Stomach (tissue), 8 donors: ENCODE measurements at regions not wholly inside any gene's neighbourhood (a gene's known extent, or its start where the extent isn't known, plus 50 kb on each side); places are given as distances from the start of the nearest gene placed in this dataset.

ENCODE experiments used
- DNase-seq, 2 donors: peaks; one replicate each; pipeline versions ENCODE4 v3.0.0 to v3.0.0-alpha.2; 2013 to 2019
- H3K27ac ChIP-seq, 5 donors: fragments of 200-600 bp in 4 of 5; sonication (generic) in 4 of 5; one replicate each; pipeline ENCODE4 v1.5.1; 2013 to 2019; ENCODE audit warnings: mild to moderate bottlenecking in 1 of 5, moderate library complexity in 1 of 5
- H3K27me3 ChIP-seq, 3 donors: fragments of 200-600 bp; sonication (generic); one replicate each; pipeline ENCODE4 v1.5.1; 2017 to 2019; ENCODE audit warnings: mixed run types in 1 of 3
- H3K36me3 ChIP-seq, 4 donors: fragments of 200-600 bp; sonication (generic); 1 replicate in 3 of 4; 2 replicates in 1 of 4; pipeline ENCODE4 v1.5.1; 2016 to 2019
- H3K4me1 ChIP-seq, 4 donors: fragments of 200-600 bp; sonication (generic); one replicate each; pipeline ENCODE4 v1.5.1; 2016 to 2019
- H3K4me3 ChIP-seq, 4 donors: fragments of 200-600 bp; sonication (generic) in 3 of 4; one replicate each; pipeline ENCODE4 v1.5.1; 2016 to 2019; ENCODE audit warnings: mild to moderate bottlenecking in 1 of 4
- H3K9me3 ChIP-seq, 4 donors: fragments of 200-600 bp; sonication (generic); one replicate each; pipeline ENCODE4 v1.5.1; 2016 to 2019
- CTCF ChIP-seq, 7 experiments: fragments of 450-650 bp in 4 of 7; fragments of 200-600 bp in 3 of 7; sonication (generic) in 3 of 7; IDR thresholded peaks; one replicate each; pipeline ENCODE4 v1.5.1; 2016 to 2019; ENCODE audit warnings: antibody characterized with exemption in 7 of 7, control low read depth in 2 of 7, mild to moderate bottlenecking in 1 of 7
- EP300 ChIP-seq: sonication (generic); formaldehyde crosslinking; IDR thresholded peaks from one replicate; pipeline ENCODE4 v1.6.1; 2017; ENCODE audit warnings: antibody characterized with exemption
- POLR2A ChIP-seq, 4 donors: fragments of 450-650 bp; IDR thresholded peaks; one replicate each; pipeline ENCODE4 v1.6.1; 2016; ENCODE audit warnings: antibody characterized with exemption in 4 of 4, control low read depth in 2 of 4, mild to moderate bottlenecking in 1 of 4, moderate library complexity in 1 of 4
- POLR2AphosphoS5 ChIP-seq, 3 donors: sonication (generic); formaldehyde crosslinking; IDR thresholded peaks; one replicate each; pipeline ENCODE4 v1.6.1; 2016; ENCODE audit warnings: antibody characterized with exemption in 3 of 3
- WGBS, 5 donors: extraction: QIAGEN DNeasy Blood & Tissue Kit in 3 of 5; methylation state at CpG; one replicate each; pipeline versions ENCODE4 v1.1.5 to v1.1.7; 2013 to 2018; 5-methylcytosine and 5-hydroxymethylcytosine counted together
- intact Hi-C: fragments of 100-400 bp; cut with DNase I; formaldehyde crosslinking; loops from one replicate; pipeline ENCODE4 v1.15.1; 2023; ENCODE audit warnings: low total_unique reads
- donor health status: healthy with polysubstance abuse.
- donor health status: Bipolar disorder and iron deficiency.
- donor health status: healthy.

DNA sequence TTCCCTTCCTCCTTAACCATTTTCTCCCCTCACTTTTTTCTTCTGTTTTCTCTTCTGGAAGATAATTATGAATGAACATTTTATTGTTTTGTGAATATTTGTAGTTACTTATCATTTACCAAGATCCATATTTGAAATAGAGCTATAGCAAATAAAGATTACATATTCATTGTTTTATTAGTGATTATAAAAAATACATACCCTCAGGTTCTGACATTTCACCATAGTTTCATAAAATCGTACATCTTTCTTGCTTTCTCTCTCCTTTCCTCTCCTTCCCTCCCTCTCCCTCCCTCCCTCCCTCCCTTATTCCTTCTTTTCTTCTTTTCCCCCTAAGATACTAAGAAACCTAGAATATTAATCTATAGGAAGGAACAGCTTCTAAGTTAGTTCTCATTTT is 410.9 kb upstream of the GOLIM4 start:
- Histone ChIP-seq H3K4me3 (no peak overlapping the region), H3K36me3 (no peaks in the 10 kb centered on the region), H3K4me1 (no peaks in the 10 kb centered on the region), H3K27me3 (no peaks in the 10 kb centered on the region), H3K9me3 (no peaks in the 10 kb centered on the region), H3K27ac (no peak overlapping the region)
- no peak for TF ChIP-seq EP300
- no peak for TF ChIP-seq POLR2AphosphoS5 (IDR thresholded peaks at IDR 0.05)
- TF ChIP-seq CTCF (IDR thresholded peaks at IDR 0.05) = no peak
- TF ChIP-seq POLR2A (IDR thresholded peaks at IDR 0.05) = no peak
- no peak for DNase-seq
- 21 to 38% (median 38%) methylated on average over 1 of the region's 1 CpG for WGBS, 5 donors
- intact Hi-C loops = no loop called here

DNA sequence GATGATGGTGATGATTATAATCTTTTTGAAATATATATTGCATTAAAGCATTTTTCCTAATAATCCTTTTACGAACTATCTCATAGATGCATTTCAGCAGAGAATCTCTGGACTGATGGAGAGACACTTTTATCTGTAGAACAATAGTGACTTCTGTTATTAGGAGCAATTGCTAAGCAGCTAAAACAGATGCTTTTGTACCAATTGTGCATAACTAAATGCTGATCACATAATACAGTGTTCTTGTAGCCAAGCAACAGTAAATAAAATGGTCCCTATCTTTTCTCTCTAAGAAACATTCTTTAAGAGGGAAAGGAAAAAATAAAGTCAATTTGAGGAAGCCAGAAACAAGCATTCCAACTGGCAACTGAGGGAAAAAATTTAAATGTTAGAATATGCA is 405.8 kb upstream of the GOLIM4 start:
- H3K9me3 ChIP-seq = no peaks in the 10 kb centered on the region
- no peaks in the 10 kb centered on the region for H3K4me1 ChIP-seq
- TF ChIP-seq CTCF (IDR thresholded peaks at IDR 0.05) (no peak), POLR2A (IDR thresholded peaks at IDR 0.05) (no peak)
- H3K27me3 ChIP-seq = no peaks in the 10 kb centered on the region
- peak in 1 of 2 donors; percentile 33 for DNase-seq
- WGBS, 5 donors = 73 to 91% (median 88%) methylated on average over 1 of the region's 1 CpG
- H3K4me3 ChIP-seq = no peak overlapping the region
- no peak overlapping the region for H3K27ac ChIP-seq
- intact Hi-C loops = no loop called here
- H3K36me3 ChIP-seq = no peaks in the 10 kb centered on the region

DNA sequence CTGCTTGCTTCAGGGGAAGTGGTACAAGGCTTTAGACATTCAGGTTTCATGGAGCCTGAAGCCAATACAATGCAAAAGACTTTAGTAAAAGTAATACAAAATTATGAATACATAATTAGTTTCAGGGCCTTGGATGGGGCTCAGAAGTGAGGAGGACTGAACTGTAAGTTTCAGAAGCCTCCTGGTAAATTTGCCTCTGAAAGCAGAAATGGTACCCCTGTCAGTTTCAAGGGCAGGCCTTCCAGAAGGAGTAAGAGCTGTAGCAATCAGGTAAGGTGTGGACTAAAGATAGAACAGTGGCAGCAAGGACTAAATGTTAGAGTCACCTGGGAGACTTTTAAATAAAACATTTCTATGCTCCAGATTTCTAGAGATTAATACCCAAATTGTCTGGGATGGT is 402.5 kb upstream of the GOLIM4 start:
- Histone ChIP-seq H3K27me3 (no peaks in the 10 kb centered on the region), H3K9me3 (no peaks in the 10 kb centered on the region), H3K4me1 (no peaks in the 10 kb centered on the region), H3K36me3 (no peaks in the 10 kb centered on the region), H3K27ac (no peak overlapping the region), H3K4me3 (no peak overlapping the region)
- TF ChIP-seq POLR2A (IDR thresholded peaks at IDR 0.05) = no peak
- no peak for TF ChIP-seq CTCF (IDR thresholded peaks at IDR 0.05)
- no peak for TF ChIP-seq POLR2AphosphoS5 (IDR thresholded peaks at IDR 0.05)
- TF ChIP-seq EP300 = no peak
- no peak for DNase-seq
- intact Hi-C loops = no loop called here

DNA sequence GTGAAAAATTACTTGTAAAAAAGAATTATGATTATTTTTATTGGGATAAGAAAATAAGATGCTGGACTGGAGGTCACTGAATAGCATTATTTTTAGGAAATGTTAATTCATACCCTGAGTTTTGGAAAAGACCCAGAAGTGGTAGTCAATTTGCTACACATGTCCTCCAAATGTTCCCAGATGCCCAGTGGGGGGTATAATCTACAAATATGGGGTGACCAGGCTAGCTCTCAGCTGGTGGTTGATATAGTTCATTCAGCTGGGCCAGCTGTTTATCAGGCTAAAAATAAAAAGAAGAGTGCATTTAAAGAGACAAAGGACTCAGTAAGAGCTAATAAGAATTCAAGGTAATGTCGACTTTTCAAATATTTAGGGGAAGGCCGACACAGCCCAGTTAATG is 402.0 kb upstream of the GOLIM4 start:
- H3K4me3 ChIP-seq = no peak overlapping the region
- H3K36me3 ChIP-seq = no peaks in the 10 kb centered on the region
- 27 to 94% (median 87%) methylated on average over 2 of the region's 2 CpGs for WGBS, 5 donors
- no peaks in the 10 kb centered on the region for H3K27me3 ChIP-seq
- no peaks in the 10 kb centered on the region for H3K9me3 ChIP-seq
- H3K4me1 ChIP-seq = no peaks in the 10 kb centered on the region
- DNase-seq = no peak
- intact Hi-C loops = no loop called here
- TF ChIP-seq CTCF (IDR thresholded peaks at IDR 0.05) (no peak), EP300 (no peak)
- no peak overlapping the region for H3K27ac ChIP-seq

DNA sequence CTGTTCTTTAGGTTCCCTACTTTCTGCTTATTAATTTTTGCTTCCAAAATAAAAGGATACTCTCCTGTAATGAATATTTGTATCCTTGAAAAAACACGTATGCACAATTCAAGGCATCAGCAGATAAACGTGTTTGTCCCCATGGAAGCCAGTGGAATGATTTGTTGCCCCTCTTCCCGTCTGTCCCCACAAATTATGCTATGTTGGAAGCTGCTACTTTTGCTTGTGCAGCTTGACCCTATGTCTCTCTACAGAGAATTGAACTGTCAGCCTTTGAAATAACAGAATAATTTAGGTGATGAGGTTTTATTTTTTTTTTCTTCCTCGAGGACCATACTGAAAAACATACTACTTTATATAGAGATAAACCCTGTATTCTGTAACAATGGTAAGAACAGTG is 401.5 kb upstream of the GOLIM4 start:
- no peak for DNase-seq
- WGBS, 5 donors = 56 to 72% (median 72%) methylated on average over 4 of the region's 4 CpGs
- Histone ChIP-seq H3K27me3 (no peaks in the 10 kb centered on the region), H3K4me1 (no peaks in the 10 kb centered on the region), H3K9me3 (no peaks in the 10 kb centered on the region), H3K36me3 (no peaks in the 10 kb centered on the region), H3K4me3 (no peak overlapping the region), H3K27ac (no peak overlapping the region)
- TF ChIP-seq POLR2AphosphoS5 (IDR thresholded peaks at IDR 0.05) = no peak
- no peak for TF ChIP-seq POLR2A (IDR thresholded peaks at IDR 0.05)
- no peak for TF ChIP-seq CTCF (IDR thresholded peaks at IDR 0.05)
- TF ChIP-seq EP300 = no peak
- intact Hi-C loops = no loop called here
